HG02981 (cell line): ENCODE measurements at regions not wholly inside any gene's neighbourhood (a gene's known extent, or its start where the extent isn't known, plus 50 kb on each side); places are given as distances from the start of the nearest gene placed in this dataset.

ENCODE experiments used
- ATAC-seq: cut with Tn5 transposase; IDR thresholded peaks from one replicate; pipeline ENCODE4 v1.9.1; 2021; ENCODE audit warnings: mild to moderate bottlenecking, moderate library complexity; ENCODE audit not compliant: unreplicated experiment

- no peak for ATAC-seq
These were observed 186.2 kb upstream of the C1orf174 start for GRCh38 chr1:4086085-4086850.

- ATAC-seq: no peak
These were observed 186.8 kb upstream of the C1orf174 start for GRCh38 chr1:4086921-4087320.

DNA sequence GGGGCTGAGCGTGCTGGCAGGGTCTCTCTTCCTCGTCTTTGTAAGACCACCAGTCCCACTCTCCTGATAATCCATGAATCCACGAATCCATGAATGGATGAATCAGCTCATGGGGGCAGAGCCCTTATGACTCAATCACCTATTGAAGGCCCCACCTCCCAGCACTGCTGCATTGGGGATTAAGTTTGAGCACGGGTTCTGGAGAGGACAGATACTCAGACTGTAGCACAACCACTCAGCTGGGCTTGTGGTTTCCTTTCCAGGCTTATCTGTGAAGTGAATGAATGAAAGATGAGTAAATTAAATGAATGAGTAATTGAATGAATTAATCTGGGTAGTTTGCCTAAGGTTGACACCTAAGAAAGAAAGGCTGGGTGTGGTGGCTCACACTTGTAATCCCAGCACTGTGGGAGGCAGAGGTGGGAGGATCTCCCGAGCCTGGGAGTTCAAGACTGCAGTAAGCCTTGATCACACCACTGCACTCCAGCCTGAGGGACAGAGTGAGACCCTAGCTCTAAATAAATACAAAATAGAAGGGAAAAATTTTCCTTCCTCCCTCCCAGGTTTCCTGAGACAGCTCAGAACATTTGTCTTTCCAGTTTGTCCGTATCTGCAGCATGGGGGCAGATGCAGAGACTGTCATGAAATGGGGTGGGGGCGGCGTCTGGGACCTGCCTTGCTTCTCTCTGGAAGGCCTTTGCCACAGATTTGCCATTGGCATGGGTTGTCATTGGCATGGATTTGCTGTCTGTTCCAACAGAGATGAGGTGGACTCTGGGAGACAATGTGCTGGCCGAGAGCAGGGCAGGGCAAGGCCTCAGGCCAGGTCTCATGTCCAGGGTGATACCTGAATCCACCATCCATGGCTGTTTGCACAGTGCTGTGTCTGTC, 187.7 kb upstream of the C1orf174 start:
- no peak for ATAC-seq

- ATAC-seq: no peak
These were observed 188.6 kb upstream of the C1orf174 start for GRCh38 chr1:4088676-4089075.

GRCh38 chr1:4089421-4090175, 189.5 kb upstream of the C1orf174 start:
- ATAC-seq: no peak

DNA sequence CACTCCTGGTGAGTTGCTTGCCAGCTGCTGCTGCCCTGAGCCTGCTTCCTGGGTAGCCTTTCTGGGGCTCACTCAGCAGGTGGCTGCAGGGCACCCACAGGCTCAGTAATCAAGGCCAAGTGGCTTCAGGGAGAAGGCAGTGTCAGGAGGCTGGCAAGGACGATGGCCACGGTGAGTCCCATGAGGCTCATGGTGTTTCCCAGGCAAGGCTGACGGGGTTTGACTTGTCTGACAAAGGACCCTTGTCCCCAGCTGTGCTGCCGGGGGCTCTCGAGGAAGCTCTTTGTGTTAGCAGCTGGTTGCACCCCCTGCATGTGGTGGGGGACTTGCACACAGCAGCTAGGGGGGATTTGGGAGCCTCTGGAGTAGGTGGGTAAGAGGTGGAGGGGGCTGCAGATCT, 190.5 kb upstream of the C1orf174 start:
- ATAC-seq: no peak

DNA sequence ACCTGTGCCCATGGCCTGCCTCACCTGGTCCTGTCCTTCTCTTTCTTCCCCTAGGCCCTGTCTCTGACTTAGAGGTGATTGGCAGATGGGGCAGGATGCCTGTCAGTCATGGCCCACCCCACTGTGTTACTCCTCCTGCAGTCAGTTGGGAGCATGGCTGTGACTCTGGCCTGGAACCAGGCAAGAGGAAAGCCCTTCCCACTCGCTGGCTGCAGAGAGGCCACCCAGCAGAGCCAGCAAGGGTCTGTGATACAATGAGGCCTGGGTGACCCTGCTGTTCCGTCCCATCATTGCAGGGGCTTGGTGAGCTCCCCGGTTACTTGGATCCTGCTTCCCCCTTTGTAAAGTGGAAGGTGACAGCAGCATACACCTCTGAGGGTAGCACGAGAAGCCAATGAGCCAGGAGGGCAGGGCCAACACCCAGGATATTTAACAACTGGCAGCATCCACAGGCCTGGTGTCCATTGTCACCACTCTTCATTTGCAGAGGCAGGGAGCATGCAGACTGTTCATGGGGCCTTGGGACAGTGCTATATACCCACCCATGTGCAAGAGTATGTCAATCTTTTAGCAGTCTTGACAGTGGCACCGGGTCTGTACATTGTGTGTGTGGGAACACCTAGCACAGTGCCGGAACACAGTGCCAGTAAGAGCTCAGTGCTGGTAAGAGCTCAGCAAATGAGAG, 191.0 kb upstream of the C1orf174 start:
- ATAC-seq: no peak

DNA sequence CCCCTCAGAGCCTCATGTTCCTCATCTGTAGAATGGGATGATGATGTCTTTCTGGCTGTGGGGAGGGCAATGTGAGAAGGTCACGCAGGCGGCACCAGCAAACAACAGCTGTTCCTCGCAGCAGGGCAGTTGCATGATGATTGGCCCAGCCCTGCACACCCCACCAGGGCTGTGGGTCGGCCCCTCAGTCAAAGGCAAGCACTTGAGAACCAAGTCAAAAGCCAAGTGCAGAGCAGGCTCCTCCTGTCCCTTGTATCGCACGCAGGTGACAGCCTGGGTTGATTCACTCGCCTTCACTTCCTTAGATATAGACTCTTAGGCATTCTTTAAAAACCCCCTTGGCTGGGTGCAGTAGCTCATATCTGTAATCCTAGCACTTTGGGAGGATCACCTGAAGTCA, 191.9 kb upstream of the C1orf174 start:
- ATAC-seq: no peak

DNA sequence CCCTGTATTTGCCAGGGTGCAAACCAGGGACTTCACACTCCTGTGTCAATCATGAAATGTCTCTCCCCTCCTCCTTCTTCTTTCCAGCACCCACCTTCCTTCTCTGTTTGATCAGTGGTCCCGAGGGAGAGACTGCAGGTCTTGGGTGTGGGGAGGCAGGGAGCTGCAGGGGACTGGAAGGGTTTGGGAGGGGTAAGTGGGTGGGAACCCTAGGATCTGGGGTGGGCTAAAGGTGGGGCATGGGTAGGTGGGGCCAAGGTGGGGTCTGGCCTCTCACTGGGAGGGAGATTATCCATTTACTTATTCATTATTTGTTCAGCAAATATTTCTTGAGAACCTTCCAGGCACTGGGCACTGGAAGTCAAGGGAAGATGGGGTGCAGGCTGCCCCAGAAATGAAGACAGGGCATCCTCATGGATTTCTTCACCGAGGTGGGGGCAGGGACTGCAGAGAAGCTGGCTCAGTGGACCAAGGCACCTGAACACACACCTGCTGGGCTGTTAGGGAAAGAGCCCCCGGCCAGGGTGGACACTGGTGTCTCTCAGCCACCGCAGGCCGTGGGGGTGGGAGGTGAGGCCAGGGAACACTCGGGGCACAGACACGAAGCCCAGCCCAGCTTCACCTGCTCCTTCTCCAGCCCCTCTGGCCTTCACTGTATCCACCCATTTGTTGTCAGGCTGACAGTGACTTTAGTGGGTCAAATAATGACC, 193.9 kb upstream of the C1orf174 start:
- ATAC-seq: no peak

DNA sequence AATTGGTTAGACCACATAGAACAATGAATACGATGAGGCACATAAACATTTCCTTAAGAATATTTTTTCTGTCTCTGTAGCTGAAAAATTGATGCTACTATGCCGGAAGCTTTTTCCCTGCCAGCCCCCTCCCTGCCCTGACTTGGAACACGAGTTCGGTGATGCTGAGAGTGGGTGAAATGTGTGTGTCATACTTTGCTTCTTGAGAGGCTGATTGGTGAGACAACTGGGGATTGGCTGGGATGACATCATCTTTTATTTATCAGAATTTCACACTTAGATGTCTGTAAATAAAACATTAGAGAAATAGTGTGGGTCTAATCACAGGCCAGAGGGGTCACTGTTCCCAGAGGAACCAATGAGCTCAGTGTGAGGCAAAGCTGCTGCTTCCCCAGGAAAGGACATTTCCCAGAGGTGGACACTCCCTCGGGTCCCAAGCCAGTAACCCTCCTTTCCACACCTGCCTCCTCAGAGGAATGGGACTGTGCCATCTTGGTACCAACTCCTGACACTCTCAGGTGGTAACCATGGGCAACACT, 195.4 kb upstream of the C1orf174 start:
- no peak for ATAC-seq

GRCh38 chr1:4101459-4102161, 201.5 kb upstream of the C1orf174 start:
- ATAC-seq: no peak

GRCh38 chr1:4105300-4105880, 205.3 kb upstream of the C1orf174 start:
- ATAC-seq: no peak

DNA sequence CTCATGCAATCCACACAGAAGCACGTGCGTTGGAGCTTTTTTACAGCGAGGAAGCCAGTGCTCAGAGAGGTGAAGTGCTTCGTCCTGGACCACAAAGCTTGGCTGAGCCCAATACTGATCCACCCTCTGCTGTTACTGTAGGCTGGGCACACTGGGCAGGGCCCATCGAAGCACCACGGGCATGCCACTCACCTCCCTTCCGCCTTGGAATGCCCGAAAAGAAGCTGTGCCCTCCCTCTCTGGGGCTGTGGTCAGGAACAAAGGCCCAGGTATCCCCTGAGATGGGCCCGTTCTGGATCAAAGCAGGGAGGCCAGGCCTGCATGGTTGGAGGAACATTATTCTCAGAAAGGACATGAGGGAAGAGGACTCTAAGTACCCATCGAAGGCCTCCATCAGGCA, 206.7 kb upstream of the C1orf174 start:
- ATAC-seq: no peak

- ATAC-seq: no peak
These were observed 207.2 kb upstream of the C1orf174 start for GRCh38 chr1:4107291-4107690.

- no peak for ATAC-seq
These were observed 208.3 kb upstream of the C1orf174 start for GRCh38 chr1:4108331-4108730.

DNA sequence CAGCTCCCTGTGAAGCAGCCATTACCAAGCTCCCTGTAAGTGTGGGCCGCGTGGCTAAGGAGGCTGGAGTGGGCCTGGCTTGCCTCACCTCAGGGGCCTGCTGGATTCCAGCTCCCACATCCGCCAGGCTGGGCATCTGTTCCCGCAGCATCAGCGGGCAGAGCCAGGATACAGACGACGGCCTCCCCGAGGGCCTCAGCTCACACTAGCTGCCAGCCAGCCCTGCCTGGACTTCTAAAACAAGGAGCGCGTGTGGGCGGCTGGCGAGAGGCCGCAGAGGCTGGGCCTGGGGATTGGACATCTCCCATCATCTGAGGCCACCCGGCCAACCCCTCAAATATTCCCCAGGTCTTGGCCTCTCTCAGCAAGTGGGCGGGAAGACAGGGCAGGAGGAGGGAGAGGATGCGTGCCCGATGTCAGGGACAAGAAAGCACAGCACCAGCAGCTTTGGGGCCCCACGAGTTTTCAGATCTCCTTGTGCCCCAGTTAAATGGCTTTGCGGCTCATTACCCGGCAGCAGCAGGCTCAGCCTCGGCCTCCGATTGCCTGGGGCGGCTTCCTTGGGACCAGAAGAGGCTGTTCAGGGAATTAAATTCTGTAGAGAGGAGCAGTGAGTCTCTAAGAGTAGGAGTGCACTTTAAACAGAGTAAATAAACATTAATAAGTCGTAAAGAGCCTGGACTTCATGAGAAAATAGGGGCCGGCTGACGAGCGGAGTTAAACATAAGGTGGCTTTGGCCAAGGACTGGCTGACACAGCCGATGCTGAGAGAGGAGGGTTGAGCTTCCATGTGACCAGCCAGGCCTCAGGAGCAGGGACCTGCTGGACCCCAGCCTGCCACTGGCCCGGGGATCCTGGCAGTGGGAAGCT, 208.9 kb upstream of the C1orf174 start:
- no peak for ATAC-seq

DNA sequence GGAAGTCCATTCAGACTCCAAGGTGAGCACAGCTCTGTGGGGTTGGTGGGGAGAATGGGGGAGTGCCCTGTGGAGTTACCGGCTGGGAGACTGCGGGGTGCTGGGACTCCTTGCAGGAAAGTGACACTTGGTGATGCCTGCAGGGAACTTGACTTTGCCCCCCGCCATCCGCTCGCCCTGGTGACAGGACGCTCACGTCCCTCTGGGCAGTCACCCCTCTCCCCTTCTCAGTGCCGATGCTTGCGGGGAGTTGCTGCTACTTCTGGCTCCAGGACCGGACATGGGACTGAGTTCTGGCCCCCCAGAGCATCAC, 209.5 kb upstream of the C1orf174 start:
- no peak for ATAC-seq

GRCh38 chr1:4110888-4111287, 210.8 kb upstream of the C1orf174 start:
- no peak for ATAC-seq
